SK-N-MC (cell line): ENCODE measurements at regions not wholly inside any gene's neighbourhood (a gene's known extent, or its start where the extent isn't known, plus 50 kb on each side); places are given as distances from the start of the nearest gene placed in this dataset.

Source experiments
- EZH2 ChIP-seq: fragments of 200-600 bp; sonication (generic); IDR thresholded peaks from one replicate; pipeline ENCODE4 v1.6.1; 2017; ENCODE audit warnings: antibody characterized with exemption
- POLR2AphosphoS5 ChIP-seq: IDR thresholded peaks from 2 replicates; pipeline ENCODE4 v1.6.1; 2012; ENCODE audit warnings: mild to moderate bottlenecking, low read depth, low read length, borderline replicate concordance

- TF ChIP-seq EZH2 (no peak), POLR2AphosphoS5 (no peak)
Measured at GRCh38 chr10:10197423-10197822, 820.2 kb upstream of the CELF2 start.
